ENCODE measurements at regions not wholly inside any gene's neighbourhood (a gene's known extent, or its start where the extent isn't known, plus 50 kb on each side); places are given as distances from the start of the nearest gene placed in this dataset.

DNA sequence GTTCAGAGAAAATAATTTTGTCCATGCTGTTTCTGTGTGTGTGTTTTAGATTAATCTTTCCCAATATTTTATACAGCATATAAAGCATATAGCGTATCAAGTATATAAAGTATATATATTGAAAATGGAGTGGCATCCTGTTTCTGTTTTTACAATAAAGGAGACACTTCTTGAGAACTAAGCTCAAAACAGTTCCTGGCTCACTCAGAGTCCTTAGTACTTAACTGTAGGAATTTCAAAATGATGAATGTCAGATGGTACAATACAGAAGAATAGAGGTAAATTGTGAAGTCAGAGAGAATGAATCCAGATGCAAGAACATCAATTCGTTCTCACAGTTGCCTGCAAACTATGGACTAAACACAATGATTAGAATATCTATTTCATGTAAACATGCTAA, 68.7 kb upstream of the TAS2R1 start:
- no peak overlapping the region for H3K9ac ChIP-seq
- H3K4me3 ChIP-seq, result no peak overlapping the region
- H3K9me3 ChIP-seq, result no peaks in the 10 kb centered on the region
- no peak overlapping the region for H3K27ac ChIP-seq
- no peak for TF ChIP-seq Cebpa-rat (IDR thresholded peaks at IDR 0.05)
- H3K36me3 ChIP-seq, result no peaks in the 10 kb centered on the region
- peaks cover 13% of the 10 kb centered on the region for H3K4me1 ChIP-seq
- no peaks in the 10 kb centered on the region for H3K27me3 ChIP-seq
- no peaks in the 10 kb centered on the region for H4K20me1 ChIP-seq
- H3K4me2 ChIP-seq, result no peak overlapping the region

DNA sequence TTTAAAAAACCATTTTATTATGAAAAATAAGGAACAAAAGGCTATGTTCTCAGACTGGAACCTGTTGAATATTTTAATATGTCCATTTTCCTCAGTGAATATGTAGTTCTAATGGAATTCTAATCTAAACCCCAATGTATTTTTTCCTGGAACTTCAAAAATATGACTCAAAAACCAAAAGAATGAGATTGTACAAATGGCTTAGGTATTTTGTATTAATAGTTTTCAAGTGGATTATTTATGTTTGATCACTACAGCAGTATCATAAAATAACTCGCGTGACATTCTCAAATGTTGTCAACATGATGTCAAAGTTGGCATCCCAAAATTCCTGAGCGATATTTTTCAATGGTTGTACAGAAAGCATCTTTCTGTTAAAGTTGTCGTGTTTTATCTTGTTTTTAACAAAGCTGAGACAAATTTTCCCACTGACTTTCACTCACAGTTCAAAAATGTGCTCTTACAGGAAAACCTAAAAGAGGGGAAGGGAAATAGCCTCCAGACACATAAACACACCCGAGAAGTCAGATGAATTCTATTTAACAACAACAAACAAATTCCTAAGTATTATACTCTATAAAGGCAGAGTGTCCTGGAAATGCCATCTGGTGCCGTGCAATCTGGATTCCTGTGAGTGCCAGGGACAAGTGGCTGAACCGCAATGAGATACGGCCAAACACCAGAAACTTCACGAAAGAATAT, 68.1 kb upstream of the TAS2R1 start:
- no peak overlapping the region for H3K4me3 ChIP-seq
- no peaks in the 10 kb centered on the region for H3K27me3 ChIP-seq
- no peaks in the 10 kb centered on the region for H4K20me1 ChIP-seq
- peaks cover 13% of the 10 kb centered on the region for H3K4me1 ChIP-seq
- H3K4me2 ChIP-seq, result no peak overlapping the region
- no peak overlapping the region for H3K27ac ChIP-seq
- no peaks in the 10 kb centered on the region for H3K36me3 ChIP-seq
- H3K9ac ChIP-seq, result no peak overlapping the region
- TF ChIP-seq Cebpa-rat (IDR thresholded peaks at IDR 0.05), result no peak
- no peaks in the 10 kb centered on the region for H3K9me3 ChIP-seq

DNA sequence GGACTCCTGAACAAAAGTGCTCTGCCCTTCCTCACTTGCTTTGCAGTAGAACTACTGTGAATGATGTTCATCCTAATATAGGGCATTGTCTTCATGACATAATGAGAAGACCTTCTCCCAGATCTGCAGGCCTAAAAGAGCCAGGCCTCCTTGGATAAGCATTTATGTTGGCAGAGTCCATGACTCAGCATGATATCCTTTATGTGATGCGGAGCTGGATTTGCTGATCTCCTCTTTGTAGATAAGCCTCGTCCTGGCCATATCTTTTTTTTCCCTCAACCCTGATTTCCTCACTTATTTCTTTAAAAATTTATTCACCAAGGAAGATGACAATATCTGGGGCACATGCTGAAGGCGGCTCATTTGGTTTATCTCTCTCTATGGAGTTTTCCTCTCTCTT, 62.4 kb upstream of the TAS2R1 start:
- TF ChIP-seq Cebpa-rat (IDR thresholded peaks at IDR 0.05), result no peak
- Histone ChIP-seq H3K9ac (no peak overlapping the region), H3K4me1 (peaks cover 13% of the 10 kb centered on the region), H3K4me2 (no peak overlapping the region), H4K20me1 (no peaks in the 10 kb centered on the region), H3K27ac (no peak overlapping the region), H3K36me3 (no peaks in the 10 kb centered on the region), H3K9me3 (no peaks in the 10 kb centered on the region), H3K27me3 (no peaks in the 10 kb centered on the region), H3K4me3 (no peak overlapping the region)

DNA sequence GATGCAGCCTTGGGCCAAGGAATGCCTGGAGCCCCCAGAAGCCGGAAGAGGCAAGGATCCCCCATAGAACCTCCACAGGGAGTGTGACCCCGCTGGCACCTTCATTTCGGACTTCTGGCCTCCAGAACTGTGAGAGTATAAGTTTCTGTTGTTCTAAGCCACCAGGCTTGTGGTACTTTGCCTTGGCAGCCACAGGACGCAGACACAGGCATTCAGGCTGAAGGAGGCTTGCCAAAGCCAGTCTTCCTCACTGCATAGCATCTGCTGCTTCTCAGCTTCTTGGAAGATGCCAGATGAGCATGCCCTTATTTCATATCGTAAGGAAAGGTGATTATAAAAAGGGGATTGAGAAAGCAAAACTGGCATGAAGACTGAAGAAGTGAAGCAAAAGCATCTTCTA, 61.1 kb upstream of the TAS2R1 start:
- H3K27ac ChIP-seq, result no peak overlapping the region
- H4K20me1 ChIP-seq, result no peaks in the 10 kb centered on the region
- no peaks in the 10 kb centered on the region for H3K9me3 ChIP-seq
- H3K9ac ChIP-seq, result no peak overlapping the region
- no peaks in the 10 kb centered on the region for H3K27me3 ChIP-seq
- no peaks in the 10 kb centered on the region for H3K36me3 ChIP-seq
- H3K4me2 ChIP-seq, result no peak overlapping the region
- no peak for TF ChIP-seq Cebpa-rat (IDR thresholded peaks at IDR 0.05)
- no peak overlapping the region for H3K4me3 ChIP-seq
- peaks cover 13% of the 10 kb centered on the region for H3K4me1 ChIP-seq

DNA sequence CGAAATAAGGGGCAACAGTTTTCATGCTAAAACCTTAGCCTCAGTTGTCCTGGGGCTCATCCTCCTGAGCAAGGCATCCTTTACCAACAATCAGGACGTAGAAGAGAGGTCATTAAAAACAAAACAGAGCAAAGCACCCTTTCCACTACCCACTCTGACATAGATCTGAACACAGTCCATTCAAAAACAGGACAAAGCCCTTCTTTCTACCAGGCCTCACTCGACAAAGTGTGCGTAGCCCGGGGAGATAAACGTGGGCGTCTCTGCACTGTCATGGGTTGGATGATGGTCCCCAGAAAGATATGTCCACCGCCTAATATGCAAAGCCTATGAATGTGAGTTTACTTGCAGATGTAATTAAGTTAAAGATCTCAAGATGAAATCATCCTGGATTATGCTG, 60.6 kb upstream of the TAS2R1 start:
- Histone ChIP-seq H3K36me3 (no peaks in the 10 kb centered on the region), H3K9ac (no peak overlapping the region), H3K4me2 (no peak overlapping the region), H3K9me3 (no peaks in the 10 kb centered on the region), H3K4me1 (peaks cover 13% of the 10 kb centered on the region), H3K27ac (no peak overlapping the region), H4K20me1 (no peaks in the 10 kb centered on the region), H3K27me3 (no peaks in the 10 kb centered on the region), H3K4me3 (no peak overlapping the region)
- TF ChIP-seq Cebpa-rat (IDR thresholded peaks at IDR 0.05), result no peak

DNA sequence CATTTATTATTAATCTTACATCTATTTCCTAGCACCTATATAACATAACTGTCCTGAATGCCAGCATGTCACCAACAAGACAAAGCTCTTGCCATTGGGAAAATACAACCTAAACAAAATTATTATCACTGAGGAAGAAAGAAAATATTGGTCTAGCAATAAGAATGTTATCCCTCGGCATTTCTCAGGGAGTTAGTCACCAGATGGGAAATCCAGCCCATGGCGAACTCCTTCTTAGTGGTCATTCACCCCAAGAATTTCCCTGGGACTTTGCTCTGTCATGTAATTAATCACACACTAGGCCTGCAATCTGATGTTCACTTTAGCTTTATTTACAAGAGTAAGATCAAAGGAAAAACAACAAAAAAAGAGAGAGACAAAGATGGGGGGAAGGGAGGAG, 56.1 kb upstream of the TAS2R1 start:
- Histone ChIP-seq H3K4me1 (no peaks in the 10 kb centered on the region), H3K4me2 (no peak overlapping the region), H3K36me3 (no peaks in the 10 kb centered on the region), H3K27ac (no peak overlapping the region), H3K27me3 (no peaks in the 10 kb centered on the region), H3K4me3 (no peak overlapping the region), H3K9ac (no peak overlapping the region), H4K20me1 (no peaks in the 10 kb centered on the region), H3K9me3 (no peaks in the 10 kb centered on the region)
- TF ChIP-seq Cebpa-rat (IDR thresholded peaks at IDR 0.05), result no peak

DNA sequence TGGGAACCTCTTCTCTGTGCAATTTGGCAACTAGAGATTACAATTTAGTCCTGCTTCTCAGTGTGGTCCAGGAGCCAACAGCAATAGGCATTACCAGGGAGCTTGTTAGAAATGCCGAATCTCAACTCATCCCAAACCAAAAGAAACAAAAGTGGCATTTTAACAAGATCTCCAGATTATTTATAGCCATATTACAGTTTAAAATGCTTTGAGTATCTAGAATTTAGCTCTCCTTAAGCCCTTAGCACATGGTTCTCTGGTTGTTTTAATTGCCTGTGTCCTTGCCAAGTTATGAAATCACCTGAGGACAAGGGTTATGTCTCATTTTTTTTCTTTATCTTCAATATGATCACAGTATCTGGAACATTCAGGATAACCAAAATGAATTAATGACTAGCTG, 51.6 kb upstream of the TAS2R1 start:
- no peak overlapping the region for H3K27ac ChIP-seq
- no peak overlapping the region for H3K4me2 ChIP-seq
- H3K36me3 ChIP-seq, result no peaks in the 10 kb centered on the region
- H3K4me1 ChIP-seq, result no peaks in the 10 kb centered on the region
- no peak overlapping the region for H3K4me3 ChIP-seq
- TF ChIP-seq Cebpa-rat (IDR thresholded peaks at IDR 0.05), result no peak
- no peak overlapping the region for H3K9ac ChIP-seq
- H4K20me1 ChIP-seq, result no peaks in the 10 kb centered on the region
- H3K27me3 ChIP-seq, result no peaks in the 10 kb centered on the region
- H3K9me3 ChIP-seq, result 0 out of 2 replicates have a peak, but pooled peaks cover 6% of the 10 kb centered on the region
